ENCODE measurements at regions not wholly inside any gene's neighbourhood (a gene's known extent, or its start where the extent isn't known, plus 50 kb on each side); places are given as distances from the start of the nearest gene placed in this dataset.

- TF ChIP-seq EZH2phosphoT487 (IDR thresholded peaks at IDR 0.05; ENCODE audit: low read depth, severe bottlenecking, unreplicated experiment) (no peak), CTCF (IDR thresholded peaks at IDR 0.05; ENCODE audit: poor library complexity) (no peak), EZH2 (IDR thresholded peaks at IDR 0.05; ENCODE audit: borderline replicate concordance) (no peak)
Observed at GRCh38 chr5:52620315-52620714, 167.4 kb upstream of the ITGA1 start.

Data from hepatocyte (in vitro differentiated cells).